ENCODE measurements at regions not wholly inside any gene's neighbourhood (a gene's known extent, or its start where the extent isn't known, plus 50 kb on each side); places are given as distances from the start of the nearest gene placed in this dataset.

DNA sequence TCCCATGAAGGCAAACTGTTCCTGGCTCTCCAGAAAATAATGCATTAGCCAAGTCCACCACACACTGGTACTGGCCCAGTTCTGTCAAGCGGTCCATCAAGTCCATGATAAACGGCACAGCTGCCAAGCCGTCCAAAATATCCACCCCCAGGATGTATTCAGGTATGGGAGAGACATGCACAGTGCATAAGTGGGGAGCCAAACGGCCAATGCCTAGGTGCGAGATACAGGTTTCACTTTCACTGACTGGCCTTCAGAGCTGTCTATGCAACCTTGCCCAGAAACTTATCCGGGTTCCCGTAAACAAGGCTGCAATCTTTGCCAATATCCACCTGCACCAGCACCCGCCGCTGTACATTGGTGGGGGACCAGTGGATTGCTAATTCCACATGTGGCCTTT, 795.8 kb downstream of the EFNA5 start:
- no peak overlapping the region for H3K4me3 Mint-ChIP-seq
- ATAC-seq: no peak
- DNase-seq: no peak
- no peaks in the 10 kb centered on the region for H3K36me3 Mint-ChIP-seq (ENCODE audit: low read depth)
- H3K9me3 ChIP-seq (ENCODE audit: control insufficient read depth, low read length, poor library complexity, severe bottlenecking): no peaks in the 10 kb centered on the region
- no peaks in the 10 kb centered on the region for H3K27me3 Mint-ChIP-seq
- H3K27ac Mint-ChIP-seq: no peak overlapping the region
- H3K4me1 Mint-ChIP-seq: no peaks in the 10 kb centered on the region

DNA sequence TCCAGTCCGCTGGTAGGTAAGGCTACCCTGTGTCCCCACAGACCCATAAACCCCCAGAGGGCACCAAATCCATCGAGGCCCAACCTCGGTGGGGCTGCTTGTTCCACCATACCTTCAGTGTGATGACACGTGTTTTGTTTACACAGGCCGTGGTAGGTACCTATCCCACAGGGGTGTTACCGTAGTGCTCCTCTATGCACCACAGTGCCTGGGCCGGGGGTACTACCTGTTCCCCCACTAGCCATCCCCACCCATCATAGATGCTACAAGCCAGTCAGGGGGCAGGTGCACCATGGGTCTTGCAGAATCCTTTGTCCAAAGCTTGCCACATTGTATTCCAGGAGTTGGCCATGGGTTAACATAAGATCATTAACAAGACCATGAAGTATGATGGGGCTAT, 796.2 kb downstream of the EFNA5 start:
- Mint-ChIP-seq H3K27me3 (no peaks in the 10 kb centered on the region), H3K36me3 (ENCODE audit: low read depth) (no peaks in the 10 kb centered on the region), H3K27ac (no peak overlapping the region), H3K4me3 (no peak overlapping the region), H3K4me1 (no peaks in the 10 kb centered on the region)
- H3K9me3 ChIP-seq (ENCODE audit: control insufficient read depth, low read length, poor library complexity, severe bottlenecking): no peaks in the 10 kb centered on the region
- ATAC-seq (no peak), DNase-seq (no peak)

DNA sequence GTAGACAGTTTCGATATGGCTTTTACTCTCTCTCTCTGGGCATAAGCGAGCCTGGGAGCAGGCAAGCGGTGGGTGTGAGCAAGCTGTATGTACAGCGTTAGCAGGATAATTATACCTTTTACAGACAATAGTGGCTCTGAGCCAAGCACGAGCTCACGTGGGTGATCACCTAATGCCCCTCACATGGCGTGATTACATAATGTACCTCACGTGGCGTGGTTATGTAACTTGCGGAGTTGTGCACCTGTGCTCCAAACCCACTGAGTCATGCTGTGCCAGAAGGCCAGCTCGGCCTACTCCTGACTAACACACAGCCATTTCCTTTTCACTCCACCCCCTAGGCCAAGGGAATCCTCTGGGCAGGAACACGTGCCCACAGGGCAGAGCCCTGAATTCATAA, 797.2 kb downstream of the EFNA5 start:
- Mint-ChIP-seq H3K27me3 (no peaks in the 10 kb centered on the region), H3K27ac (no peak overlapping the region), H3K4me1 (no peaks in the 10 kb centered on the region), H3K36me3 (ENCODE audit: low read depth) (no peaks in the 10 kb centered on the region), H3K4me3 (no peak overlapping the region)
- no peak for DNase-seq
- ATAC-seq: no peak
- no peaks in the 10 kb centered on the region for H3K9me3 ChIP-seq (ENCODE audit: control insufficient read depth, low read length, poor library complexity, severe bottlenecking)

DNA sequence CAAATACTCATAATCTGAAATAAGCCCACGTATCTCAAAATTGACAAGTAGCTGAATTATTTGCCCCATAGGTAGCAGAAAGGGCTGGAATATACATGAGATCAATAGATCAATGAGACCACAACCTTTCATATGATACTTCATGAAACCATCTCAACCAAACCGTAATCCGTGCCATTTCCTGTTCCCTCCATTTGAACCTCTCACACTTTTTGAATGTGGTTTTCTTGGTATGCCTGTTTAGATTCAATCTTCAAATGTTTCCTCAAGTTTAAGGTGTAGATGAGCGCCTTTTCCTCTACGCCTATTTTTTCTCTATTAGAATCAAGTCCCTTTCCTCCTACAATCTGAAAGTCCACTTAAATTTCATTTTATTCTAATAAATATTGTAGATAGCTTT, 805.5 kb downstream of the EFNA5 start:
- no peak overlapping the region for H3K27ac Mint-ChIP-seq

DNA sequence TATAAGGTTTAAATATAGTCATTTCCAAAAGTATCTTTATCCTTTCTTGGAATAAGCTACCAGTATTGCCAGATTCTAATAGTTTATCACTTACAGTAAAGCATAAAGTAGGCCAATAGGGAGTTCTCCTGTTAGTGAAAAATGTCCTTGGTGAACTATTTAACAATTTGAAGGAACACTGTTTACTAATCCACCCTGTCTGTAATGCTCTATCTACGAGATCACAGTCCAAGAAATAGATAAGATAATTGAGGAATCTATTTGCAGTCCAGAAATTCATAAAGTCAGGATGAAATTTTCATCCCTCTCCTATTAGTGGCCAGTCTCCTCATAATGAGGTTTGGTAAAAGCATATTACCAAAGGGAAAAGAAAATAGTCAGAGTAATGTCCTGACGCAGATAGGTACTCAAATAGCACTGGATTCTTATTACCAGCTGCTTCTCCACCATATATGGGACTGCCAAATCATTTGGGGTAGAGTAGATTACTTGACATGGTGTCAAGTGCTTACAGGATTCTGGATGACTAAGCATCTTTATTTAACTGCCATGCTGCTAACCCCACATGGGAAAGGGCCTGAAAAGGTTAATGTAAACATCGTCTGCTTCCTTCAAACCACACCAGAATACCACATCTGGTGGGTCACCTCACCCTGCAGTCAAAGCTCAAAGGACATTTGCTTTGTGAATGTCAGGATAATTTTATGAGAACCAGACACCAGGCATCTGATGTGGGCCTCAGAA, 808.1 kb downstream of the EFNA5 start:
- Mint-ChIP-seq H3K27ac (no peak overlapping the region), H3K27me3 (no peaks in the 10 kb centered on the region), H3K4me3 (no peak overlapping the region), H3K36me3 (ENCODE audit: low read depth) (no peaks in the 10 kb centered on the region), H3K4me1 (no peaks in the 10 kb centered on the region)
- H3K9me3 ChIP-seq (ENCODE audit: control insufficient read depth, low read length, poor library complexity, severe bottlenecking): no peaks in the 10 kb centered on the region
- DNase-seq: no peak
- no peak for ATAC-seq

More for the DNA sequence above, 805.5 kb downstream of the EFNA5 start:
- no peaks in the 10 kb centered on the region for H3K36me3 Mint-ChIP-seq (ENCODE audit: low read depth)
- H3K27me3 Mint-ChIP-seq: no peaks in the 10 kb centered on the region
- DNase-seq: no peak
- no peak overlapping the region for H3K4me3 Mint-ChIP-seq
- no peaks in the 10 kb centered on the region for H3K4me1 Mint-ChIP-seq
- no peaks in the 10 kb centered on the region for H3K9me3 ChIP-seq (ENCODE audit: control insufficient read depth, low read length, poor library complexity, severe bottlenecking)
- ATAC-seq: no peak

DNA sequence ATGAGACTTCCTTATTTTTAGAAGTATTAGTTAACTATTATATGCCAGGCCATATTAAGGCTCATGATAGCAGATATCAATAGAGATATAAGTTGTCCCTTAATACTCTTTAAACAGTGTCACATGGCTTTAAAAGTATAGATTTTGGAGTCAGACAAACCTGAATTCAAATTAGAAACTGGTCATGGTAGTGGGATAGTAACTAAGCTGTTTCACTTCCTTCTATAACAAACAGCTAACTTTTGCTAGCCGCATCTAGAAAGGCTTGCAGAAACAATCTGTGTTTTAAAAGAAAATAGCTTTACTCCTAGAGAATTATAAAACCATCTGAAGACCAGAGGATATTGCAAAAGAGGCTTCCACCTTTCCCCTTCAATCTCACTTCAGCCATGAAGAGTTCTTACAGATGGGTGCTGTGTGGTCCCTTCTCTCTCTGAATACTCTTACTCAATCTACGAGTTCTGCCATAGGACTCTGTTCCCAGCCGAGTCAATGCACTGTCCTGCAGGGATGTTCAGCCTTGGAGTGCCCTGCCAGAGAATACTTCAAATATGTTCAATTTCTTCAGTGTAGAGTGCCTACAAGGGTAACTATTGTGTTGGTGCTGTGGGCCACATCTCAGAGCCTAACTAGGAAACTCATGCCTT, 810.2 kb downstream of the EFNA5 start:
- no peaks in the 10 kb centered on the region for H3K9me3 ChIP-seq (ENCODE audit: control insufficient read depth, low read length, poor library complexity, severe bottlenecking)
- DNase-seq (no peak), ATAC-seq (no peak)
- no peaks in the 10 kb centered on the region for H3K4me1 Mint-ChIP-seq
- H3K36me3 Mint-ChIP-seq (ENCODE audit: low read depth): no peaks in the 10 kb centered on the region
- H3K4me3 Mint-ChIP-seq: no peak overlapping the region
- H3K27me3 Mint-ChIP-seq: no peaks in the 10 kb centered on the region
- no peak overlapping the region for H3K27ac Mint-ChIP-seq

DNA sequence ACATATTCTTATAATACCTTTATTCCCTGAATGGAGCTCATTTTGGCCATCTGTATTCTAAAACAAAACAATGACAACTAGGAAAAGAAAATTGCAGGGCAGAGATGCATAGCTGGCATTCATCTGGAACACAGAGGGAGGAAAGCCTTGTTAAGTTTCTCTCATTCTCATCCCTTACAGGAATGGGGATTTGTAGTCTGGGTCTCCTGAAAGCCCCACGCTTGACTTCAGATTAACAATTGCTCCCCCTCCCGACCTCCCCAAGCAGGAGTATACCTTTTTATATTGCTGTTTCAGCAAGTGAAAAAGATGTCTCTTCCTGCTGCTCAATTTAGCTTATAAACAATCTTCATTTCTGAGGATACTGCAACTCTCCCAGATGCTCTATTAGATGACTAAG, 812.1 kb downstream of the EFNA5 start:
- DNase-seq (no peak), ATAC-seq (no peak)
- H3K27me3 Mint-ChIP-seq: no peaks in the 10 kb centered on the region
- H3K36me3 Mint-ChIP-seq (ENCODE audit: low read depth): no peaks in the 10 kb centered on the region
- no peaks in the 10 kb centered on the region for H3K9me3 ChIP-seq (ENCODE audit: control insufficient read depth, low read length, poor library complexity, severe bottlenecking)
- H3K4me1 Mint-ChIP-seq: no peaks in the 10 kb centered on the region
- H3K4me3 Mint-ChIP-seq: no peak overlapping the region
- H3K27ac Mint-ChIP-seq: no peak overlapping the region

DNA sequence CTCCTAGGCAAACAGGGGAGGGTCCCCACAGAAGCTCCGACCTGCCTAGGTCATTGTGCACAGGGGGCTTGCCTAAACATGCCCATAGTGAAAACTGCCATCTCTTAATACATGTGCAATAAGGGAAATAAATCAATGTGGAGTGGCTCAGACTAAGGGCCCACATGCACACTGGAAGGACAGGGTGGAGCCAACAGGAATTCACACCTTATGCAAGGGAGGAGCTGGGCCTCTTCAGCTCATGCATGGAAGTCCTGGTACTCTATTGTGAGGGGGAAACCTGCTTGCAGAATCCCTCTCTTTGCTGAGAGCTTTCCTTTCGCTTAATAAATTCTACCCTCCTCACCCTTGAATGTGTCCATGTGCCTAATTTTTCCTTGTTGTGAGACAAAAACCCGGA, 815.8 kb downstream of the EFNA5 start:
- no peaks in the 10 kb centered on the region for H3K9me3 ChIP-seq (ENCODE audit: control insufficient read depth, low read length, poor library complexity, severe bottlenecking)
- Mint-ChIP-seq H3K36me3 (ENCODE audit: low read depth) (no peaks in the 10 kb centered on the region), H3K27me3 (no peaks in the 10 kb centered on the region), H3K27ac (no peak overlapping the region), H3K4me3 (no peak overlapping the region), H3K4me1 (no peaks in the 10 kb centered on the region)
- DNase-seq (no peak), ATAC-seq (no peak)

DNA sequence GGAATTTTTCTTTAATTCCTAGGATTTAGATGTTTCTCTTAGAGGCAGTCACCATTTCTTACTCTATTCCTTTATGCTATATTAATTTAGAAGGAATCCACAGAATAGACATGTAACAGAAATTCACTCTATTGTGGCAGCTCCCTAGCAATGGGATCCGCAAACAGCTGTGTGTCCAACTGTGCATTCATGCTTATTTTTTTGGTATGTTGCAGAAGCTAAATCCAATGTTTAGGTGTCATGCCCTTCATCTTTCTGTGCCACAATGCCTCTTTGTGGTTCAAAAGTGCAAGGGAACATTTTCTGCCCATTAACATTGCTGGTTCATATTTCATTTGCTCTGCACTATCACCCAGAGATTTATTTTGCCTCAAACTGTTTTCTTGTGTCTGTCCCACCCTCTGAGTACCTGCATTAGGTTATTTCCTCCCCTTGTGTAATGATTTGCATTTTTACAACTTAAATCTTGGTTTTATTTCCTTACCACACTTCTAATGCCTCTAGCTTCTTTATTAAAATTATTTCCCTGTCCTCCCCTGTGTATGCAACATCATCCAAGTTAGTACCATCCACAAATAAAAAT, 816.5 kb downstream of the EFNA5 start:
- no peaks in the 10 kb centered on the region for H3K4me1 Mint-ChIP-seq

DNA sequence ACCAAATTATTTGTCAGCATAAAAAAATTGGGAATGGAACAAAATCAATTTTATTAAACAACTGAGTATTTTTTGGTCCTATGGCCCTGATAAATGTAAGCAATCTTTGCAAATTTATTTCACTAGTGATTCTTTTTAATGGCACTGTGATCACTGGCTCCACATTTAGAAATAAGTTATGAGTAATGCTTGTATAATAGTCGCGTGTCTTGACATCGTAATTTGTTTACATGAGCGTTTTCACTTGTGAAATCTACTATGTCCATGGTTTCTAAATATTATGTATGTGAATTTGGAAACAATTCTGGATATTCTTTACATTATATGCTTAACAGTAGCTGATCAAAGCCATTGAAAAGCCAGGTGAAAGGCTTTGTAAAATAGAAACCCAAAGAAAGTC, 817.5 kb downstream of the EFNA5 start:
- Mint-ChIP-seq H3K27ac (no peak overlapping the region), H3K36me3 (ENCODE audit: low read depth) (no peaks in the 10 kb centered on the region), H3K4me1 (no peaks in the 10 kb centered on the region), H3K4me3 (no peak overlapping the region), H3K27me3 (no peaks in the 10 kb centered on the region)
- no peaks in the 10 kb centered on the region for H3K9me3 ChIP-seq (ENCODE audit: control insufficient read depth, low read length, poor library complexity, severe bottlenecking)
- ATAC-seq (no peak), DNase-seq (no peak)

More for the DNA sequence above, 816.5 kb downstream of the EFNA5 start:
- ATAC-seq (no peak), DNase-seq (no peak)
- Mint-ChIP-seq H3K27ac (no peak overlapping the region), H3K36me3 (ENCODE audit: low read depth) (no peaks in the 10 kb centered on the region), H3K4me3 (no peak overlapping the region), H3K27me3 (no peaks in the 10 kb centered on the region)
- no peaks in the 10 kb centered on the region for H3K9me3 ChIP-seq (ENCODE audit: control insufficient read depth, low read length, poor library complexity, severe bottlenecking)

DNA sequence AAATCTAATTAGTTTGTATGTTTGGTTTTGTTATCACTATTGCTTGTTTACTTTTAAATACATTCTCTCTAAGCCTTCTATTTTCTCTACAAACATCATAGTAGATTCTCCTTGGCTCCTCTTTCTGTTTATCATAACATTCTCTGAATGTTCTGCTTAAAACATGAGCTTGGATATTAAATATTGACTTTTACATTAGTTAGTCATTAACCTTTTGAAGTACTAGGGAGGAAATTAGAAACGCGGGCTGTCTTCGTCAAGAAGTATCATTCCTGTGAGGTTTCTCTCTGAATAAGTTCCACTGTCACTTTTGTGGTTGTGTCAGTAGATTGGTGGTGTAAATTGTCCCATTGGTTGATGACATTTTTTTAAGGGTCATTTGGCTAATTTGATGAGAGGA, 821.5 kb downstream of the EFNA5 start:
- H3K27ac Mint-ChIP-seq: no peak overlapping the region
- no peaks in the 10 kb centered on the region for H3K36me3 Mint-ChIP-seq (ENCODE audit: low read depth)
- H3K9me3 ChIP-seq (ENCODE audit: control insufficient read depth, low read length, poor library complexity, severe bottlenecking): no peaks in the 10 kb centered on the region
- H3K27me3 Mint-ChIP-seq: no peaks in the 10 kb centered on the region
- H3K4me3 Mint-ChIP-seq: no peak overlapping the region
- H3K4me1 Mint-ChIP-seq: no peaks in the 10 kb centered on the region
- no peak for DNase-seq
- no peak for ATAC-seq

DNA sequence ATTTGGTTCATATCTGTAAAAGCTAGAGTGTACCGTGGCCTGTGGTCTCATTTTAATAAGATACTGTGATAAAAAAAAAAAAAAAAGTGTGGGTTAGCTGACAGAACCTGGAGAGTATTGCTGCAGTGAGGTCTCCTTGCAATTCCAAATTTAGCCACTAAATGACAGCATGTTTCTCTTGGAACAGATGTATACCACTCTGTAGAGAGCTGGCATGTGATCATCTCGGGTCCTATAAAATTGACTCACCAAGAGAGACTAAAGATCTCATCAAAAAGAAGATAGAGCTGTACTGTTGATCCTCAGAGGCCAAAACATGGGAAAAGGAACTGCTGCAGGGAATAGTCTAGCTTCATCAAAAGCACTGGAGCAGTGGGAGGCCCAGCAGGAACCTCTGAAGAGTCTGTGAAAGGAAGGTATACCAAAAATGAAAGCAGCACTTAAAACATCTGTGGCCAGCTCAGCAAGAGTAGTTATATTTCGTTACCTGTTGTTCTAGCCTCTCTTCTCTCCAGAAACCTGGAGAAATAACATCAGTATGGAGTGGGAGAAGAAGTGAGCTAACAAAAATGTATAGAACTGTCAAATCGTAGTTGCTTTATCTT, 826.8 kb downstream of the EFNA5 start:
- Mint-ChIP-seq H3K4me1 (no peaks in the 10 kb centered on the region), H3K36me3 (ENCODE audit: low read depth) (no peaks in the 10 kb centered on the region), H3K27me3 (no peaks in the 10 kb centered on the region), H3K4me3 (no peak overlapping the region), H3K27ac (no peak overlapping the region)
- no peaks in the 10 kb centered on the region for H3K9me3 ChIP-seq (ENCODE audit: control insufficient read depth, low read length, poor library complexity, severe bottlenecking)
- ATAC-seq (no peak), DNase-seq (no peak)

DNA sequence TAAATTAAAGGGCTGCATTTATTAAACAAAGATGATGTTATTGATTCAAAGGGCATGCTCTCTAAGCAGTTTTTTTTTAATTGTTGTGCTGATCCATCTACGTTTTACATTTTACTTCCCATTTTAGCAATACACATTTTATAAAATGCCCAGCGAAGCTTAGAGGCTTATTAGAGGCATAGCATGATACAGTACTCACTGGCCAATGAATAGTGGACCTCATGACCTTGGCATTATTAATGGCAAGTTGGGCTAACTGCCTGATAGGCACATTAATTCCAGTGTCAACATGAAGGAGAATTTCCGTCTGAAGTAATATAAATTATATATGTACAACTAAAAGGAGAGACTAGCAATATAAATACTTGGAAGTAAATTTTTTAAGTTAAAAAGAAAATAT, 837.2 kb downstream of the EFNA5 start:
- ATAC-seq (no peak), DNase-seq (no peak)

More for the DNA sequence above, 837.2 kb downstream of the EFNA5 start:
- Mint-ChIP-seq H3K36me3 (ENCODE audit: low read depth) (no peaks in the 10 kb centered on the region), H3K4me3 (no peak overlapping the region), H3K27ac (no peak overlapping the region), H3K4me1 (no peaks in the 10 kb centered on the region), H3K27me3 (no peaks in the 10 kb centered on the region)
- H3K9me3 ChIP-seq (ENCODE audit: control insufficient read depth, low read length, poor library complexity, severe bottlenecking): no peaks in the 10 kb centered on the region
